SK-N-MC (cell line): ENCODE measurements at regions not wholly inside any gene's neighbourhood (a gene's known extent, or its start where the extent isn't known, plus 50 kb on each side); places are given as distances from the start of the nearest gene placed in this dataset.

Source experiments
- DNase-seq: peaks from one replicate; pipeline ENCODE4 v3.0.0-alpha.2; 2011; ENCODE audit warnings: low read depth, low spot score
- H3K27ac ChIP-seq: fragments of 200-600 bp; sonication (generic); 2 replicates; pipeline ENCODE4 v1.5.1; 2016; ENCODE audit warnings: mixed run types
- H3K36me3 ChIP-seq: fragments of 200-600 bp; sonication (generic); 2 replicates; pipeline ENCODE4 v1.6.1; 2017; ENCODE audit warnings: antibody characterized with exemption, low read length, mixed read lengths; ENCODE audit not compliant: insufficient read depth
- H3K4me3 ChIP-seq: fragments of 200-600 bp; sonication (generic); 2 replicates; pipeline ENCODE4 v1.5.1; 2016
- H3K9ac ChIP-seq: fragments of 200-600 bp; sonication (generic); 2 replicates; pipeline ENCODE4 v1.8.0; 2017; ENCODE audit warnings: mixed run types, mixed read lengths; ENCODE audit not compliant: insufficient read length
- H3K9me3 ChIP-seq: fragments of 200-600 bp; sonication (generic); 2 replicates; pipeline ENCODE4 v1.6.1; 2017; ENCODE audit warnings: low read depth, mild to moderate bottlenecking, antibody characterized with exemption, low read length, moderate library complexity, mixed read lengths
- EZH2 ChIP-seq: fragments of 200-600 bp; sonication (generic); IDR thresholded peaks from one replicate; pipeline ENCODE4 v1.6.1; 2017; ENCODE audit warnings: antibody characterized with exemption
- FOXP2 ChIP-seq: optimal IDR thresholded peaks from 2 replicates; pipeline ENCODE3; 2011; ENCODE audit warnings: mild to moderate bottlenecking, moderate library complexity; ENCODE audit not compliant: insufficient read depth; ENCODE audit errors: extremely low read length, control extremely low read depth
- POLR2AphosphoS5 ChIP-seq: IDR thresholded peaks from 2 replicates; pipeline ENCODE4 v1.6.1; 2012; ENCODE audit warnings: mild to moderate bottlenecking, low read depth, low read length, borderline replicate concordance

- no peak for TF ChIP-seq FOXP2
- no peak overlapping the region for H3K27ac ChIP-seq
- H3K36me3 ChIP-seq = no peaks in the 10 kb centered on the region
- H3K9me3 ChIP-seq = no peaks in the 10 kb centered on the region
- no peak for DNase-seq
- no peak overlapping the region for H3K9ac ChIP-seq
- no peak overlapping the region for H3K4me3 ChIP-seq
These were observed 62.8 kb upstream of the GPR158 start for GRCh38 chr10:25112016-25112415.

- H3K36me3 ChIP-seq = no peaks in the 10 kb centered on the region
- H3K4me3 ChIP-seq = no peak overlapping the region
- no peaks in the 10 kb centered on the region for H3K9me3 ChIP-seq
- no peak overlapping the region for H3K27ac ChIP-seq
- peak; percentile 1 for DNase-seq
- no peak overlapping the region for H3K9ac ChIP-seq
- TF ChIP-seq POLR2AphosphoS5 (no peak), EZH2 (no peak)
These were observed 61.4 kb upstream of the GPR158 start for GRCh38 chr10:25113191-25114035.

DNA sequence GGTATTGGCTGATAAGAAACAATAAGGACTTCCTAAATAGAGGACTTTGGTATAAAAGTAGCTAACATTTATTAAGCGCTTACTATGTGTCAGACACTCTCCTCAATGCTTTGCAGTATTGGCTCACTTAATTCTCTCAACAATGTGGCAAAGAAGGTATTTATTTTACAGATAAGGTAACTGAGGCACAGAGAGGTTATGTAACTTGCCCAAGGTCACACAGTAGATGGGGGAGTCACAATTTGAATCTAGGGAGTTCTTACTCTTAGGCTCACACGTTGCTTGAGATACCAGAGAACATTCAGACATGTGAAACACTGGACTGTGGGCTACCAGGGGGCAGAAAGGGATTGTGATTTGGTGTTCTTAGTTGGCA lies 60.8 kb upstream of the GPR158 start:
- no peak for TF ChIP-seq FOXP2
- no peak for TF ChIP-seq EZH2
- TF ChIP-seq POLR2AphosphoS5 = no peak
- no peaks in the 10 kb centered on the region for H3K36me3 ChIP-seq
- no peak overlapping the region for H3K9ac ChIP-seq
- DNase-seq = no peak
- H3K27ac ChIP-seq = no peak overlapping the region
- H3K4me3 ChIP-seq = no peak overlapping the region
- no peaks in the 10 kb centered on the region for H3K9me3 ChIP-seq

DNA sequence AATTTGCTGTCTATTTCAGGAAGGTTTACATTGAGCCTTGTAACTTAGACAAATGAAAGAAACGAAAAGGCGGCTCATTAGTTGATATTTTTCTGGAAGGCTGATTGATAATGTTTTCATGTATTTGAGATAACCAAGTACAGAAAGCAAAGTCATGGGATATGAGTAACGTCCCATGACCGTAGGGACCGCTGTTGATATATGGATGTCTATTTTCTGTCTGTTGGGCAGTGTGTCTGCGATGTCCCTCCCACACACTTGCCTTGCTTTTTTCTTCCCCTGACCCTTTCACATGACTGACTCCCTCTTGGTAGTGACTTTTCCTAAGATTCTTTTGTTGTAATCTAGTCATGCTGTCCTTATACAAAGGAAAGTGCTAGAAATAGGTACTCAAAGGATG lies 57.0 kb upstream of the GPR158 start:
- Histone ChIP-seq H3K36me3 (no peaks in the 10 kb centered on the region), H3K9me3 (no peaks in the 10 kb centered on the region), H3K27ac (no peak overlapping the region), H3K9ac (no peak overlapping the region), H3K4me3 (no peak overlapping the region)
- TF ChIP-seq EZH2 (no peak), FOXP2 (no peak), POLR2AphosphoS5 (no peak)
- DNase-seq = no peak

- DNase-seq = no peak
- no peaks in the 10 kb centered on the region for H3K9me3 ChIP-seq
- H3K36me3 ChIP-seq = no peaks in the 10 kb centered on the region
- no peak overlapping the region for H3K9ac ChIP-seq
- no peak overlapping the region for H3K27ac ChIP-seq
- no peak overlapping the region for H3K4me3 ChIP-seq
- no peak for TF ChIP-seq EZH2
These were observed 54.6 kb upstream of the GPR158 start for GRCh38 chr10:25120188-25120587.
